Prostate gland (tissue), 2 donors: ENCODE measurements at regions not wholly inside any gene's neighbourhood (a gene's known extent, or its start where the extent isn't known, plus 50 kb on each side); places are given as distances from the start of the nearest gene placed in this dataset.

Source experiments
- CTCF ChIP-seq, 4 experiments: fragments of 200-600 bp in 2 of 4; fragments of 450-650 bp in 2 of 4; sonication (generic) in 2 of 4; IDR thresholded peaks; 1 replicate in 3 of 4; 2 replicates in 1 of 4; pipeline ENCODE4 v1.5.1; 2016 to 2019; ENCODE audit warnings: antibody characterized with exemption in 4 of 4, mild to moderate bottlenecking in 2 of 4, moderate library complexity in 2 of 4
- POLR2A ChIP-seq: fragments of 450-650 bp; IDR thresholded peaks from one replicate; pipeline ENCODE4 v1.6.1; 2016; ENCODE audit warnings: antibody characterized with exemption, mild to moderate bottlenecking
- POLR2AphosphoS5 ChIP-seq: sonication (generic); formaldehyde crosslinking; IDR thresholded peaks from one replicate; pipeline ENCODE4 v1.6.1; 2017; ENCODE audit warnings: antibody characterized with exemption

GRCh38 chr20:39643292-39643691, 681.1 kb downstream of the DHX35 start:
- TF ChIP-seq CTCF (IDR thresholded peaks at IDR 0.05) = no peak
- TF ChIP-seq POLR2AphosphoS5 = no peak
- TF ChIP-seq POLR2A = no peak
